GM12892 (cell line): ENCODE measurements at regions not wholly inside any gene's neighbourhood (a gene's known extent, or its start where the extent isn't known, plus 50 kb on each side); places are given as distances from the start of the nearest gene placed in this dataset.

Experiments used
- POLR2A ChIP-seq: IDR thresholded peaks from 2 replicates; pipeline ENCODE4 v1.6.1; 2011; ENCODE audit warnings: low read depth, low read length, control low read depth
- POLR2AphosphoS5 ChIP-seq: IDR thresholded peaks from 2 replicates; pipeline ENCODE4 v1.6.1; 2011; ENCODE audit warnings: low read depth, low read length, control low read depth

DNA sequence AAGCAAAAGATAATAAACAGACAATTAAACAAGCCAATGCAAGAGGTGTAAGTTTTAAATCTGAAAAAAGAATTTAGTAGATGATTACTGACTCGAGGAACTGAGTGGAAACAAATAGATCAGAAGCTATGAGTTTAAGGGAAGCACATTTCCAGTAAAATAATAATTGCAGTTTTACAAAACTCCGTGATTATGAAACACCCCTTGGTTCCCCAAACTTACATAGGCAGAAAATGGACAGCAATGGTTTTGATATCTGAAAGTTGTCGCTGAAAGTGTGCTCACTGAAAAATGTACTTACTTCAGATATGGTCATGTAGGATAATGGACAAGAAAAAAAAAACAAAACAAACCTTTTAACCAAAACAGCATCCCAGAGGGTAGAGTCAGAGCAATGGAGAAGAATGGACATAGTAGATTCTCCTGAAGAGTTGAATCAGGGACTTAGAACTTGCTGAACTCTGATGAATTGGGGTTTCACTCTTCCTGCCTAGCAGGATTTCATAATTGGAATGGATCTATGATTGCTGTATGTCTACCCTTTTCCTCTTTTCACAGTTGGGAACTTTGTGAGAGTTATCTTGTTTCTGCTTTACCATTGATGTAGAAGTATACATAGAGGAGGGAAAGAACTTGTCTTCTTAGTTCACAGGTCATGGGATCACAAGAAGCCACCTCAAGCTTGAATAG is 305.6 kb upstream of the ZEB2 start:
- TF ChIP-seq POLR2A (no peak), POLR2AphosphoS5 (no peak)
